ENCODE measurements at regions not wholly inside any gene's neighbourhood (a gene's known extent, or its start where the extent isn't known, plus 50 kb on each side); places are given as distances from the start of the nearest gene placed in this dataset.

GRCh38 chr12:4046495-4046840, 173.3 kb upstream of the PARP11 start:
- no peak for TF ChIP-seq CTCF (IDR thresholded peaks at IDR 0.05; ENCODE audit: partially characterized antibody, unreplicated experiment)
- Mint-ChIP-seq H3K9me3 (ENCODE audit: unreplicated experiment) (peaks cover 9% of the 10 kb centered on the region), H3K27ac (ENCODE audit: unreplicated experiment) (no peak overlapping the region), H3K27me3 (ENCODE audit: unreplicated experiment) (peaks cover 2% of the 10 kb centered on the region), H3K4me1 (ENCODE audit: low read depth, unreplicated experiment) (peaks cover 19% of the 10 kb centered on the region), H3K4me3 (ENCODE audit: unreplicated experiment) (no peak overlapping the region), H3K36me3 (ENCODE audit: unreplicated experiment) (no peaks in the 10 kb centered on the region)
- no peak for DNase-seq

- TF ChIP-seq CTCF (IDR thresholded peaks at IDR 0.05; ENCODE audit: partially characterized antibody, unreplicated experiment), result no peak
- peaks cover 19% of the 10 kb centered on the region for H3K4me1 Mint-ChIP-seq (ENCODE audit: low read depth, unreplicated experiment)
- H3K27ac Mint-ChIP-seq (ENCODE audit: unreplicated experiment), result no peak overlapping the region
- no peak overlapping the region for H3K4me3 Mint-ChIP-seq (ENCODE audit: unreplicated experiment)
- DNase-seq, result no peak
- no peaks in the 10 kb centered on the region for H3K36me3 Mint-ChIP-seq (ENCODE audit: unreplicated experiment)
- peaks cover 2% of the 10 kb centered on the region for H3K27me3 Mint-ChIP-seq (ENCODE audit: unreplicated experiment)
- H3K9me3 Mint-ChIP-seq (ENCODE audit: unreplicated experiment), result peaks cover 9% of the 10 kb centered on the region
These were observed 172.7 kb upstream of the PARP11 start for GRCh38 chr12:4045786-4046494.

- no peak overlapping the region for H3K4me3 Mint-ChIP-seq (ENCODE audit: unreplicated experiment)
- peak overlapping the region; percentile 49 for H3K27ac Mint-ChIP-seq (ENCODE audit: unreplicated experiment)
- TF ChIP-seq CTCF (IDR thresholded peaks at IDR 0.05; ENCODE audit: partially characterized antibody, unreplicated experiment), result no peak
- H3K4me1 Mint-ChIP-seq (ENCODE audit: low read depth, unreplicated experiment), result peaks cover 20% of the 10 kb centered on the region
- peak; percentile 42 for DNase-seq
- H3K36me3 Mint-ChIP-seq (ENCODE audit: unreplicated experiment), result no peaks in the 10 kb centered on the region
- peaks cover 9% of the 10 kb centered on the region for H3K9me3 Mint-ChIP-seq (ENCODE audit: unreplicated experiment)
- peaks cover 2% of the 10 kb centered on the region for H3K27me3 Mint-ChIP-seq (ENCODE audit: unreplicated experiment)
These were observed 171.8 kb upstream of the PARP11 start for GRCh38 chr12:4044736-4045730.

- Mint-ChIP-seq H3K4me1 (ENCODE audit: low read depth, unreplicated experiment) (peaks cover 22% of the 10 kb centered on the region), H3K9me3 (ENCODE audit: unreplicated experiment) (peaks cover 9% of the 10 kb centered on the region), H3K4me3 (ENCODE audit: unreplicated experiment) (no peak overlapping the region), H3K27me3 (ENCODE audit: unreplicated experiment) (peaks cover 2% of the 10 kb centered on the region), H3K36me3 (ENCODE audit: unreplicated experiment) (no peaks in the 10 kb centered on the region), H3K27ac (ENCODE audit: unreplicated experiment) (no peak overlapping the region)
- no peak for DNase-seq
- TF ChIP-seq CTCF (IDR thresholded peaks at IDR 0.05; ENCODE audit: partially characterized antibody, unreplicated experiment), result no peak
These were observed 170.9 kb upstream of the PARP11 start for GRCh38 chr12:4044101-4044500.
